A204.1 (cell line): ENCODE measurements at regions not wholly inside any gene's neighbourhood (a gene's known extent, or its start where the extent isn't known, plus 50 kb on each side); places are given as distances from the start of the nearest gene placed in this dataset.
"Not testable (repeated sequence)": the region's sequence is repeated elsewhere in the genome, so short reads cannot be mapped to it uniquely, and the experiment has no call there.

Experiments
- FAIRE-seq: peaks from 2 replicates; lab custom pipeline; 2012; peaks lifted over from hg19 to GRCh38; lab: Jason Lieb, UNC

DNA sequence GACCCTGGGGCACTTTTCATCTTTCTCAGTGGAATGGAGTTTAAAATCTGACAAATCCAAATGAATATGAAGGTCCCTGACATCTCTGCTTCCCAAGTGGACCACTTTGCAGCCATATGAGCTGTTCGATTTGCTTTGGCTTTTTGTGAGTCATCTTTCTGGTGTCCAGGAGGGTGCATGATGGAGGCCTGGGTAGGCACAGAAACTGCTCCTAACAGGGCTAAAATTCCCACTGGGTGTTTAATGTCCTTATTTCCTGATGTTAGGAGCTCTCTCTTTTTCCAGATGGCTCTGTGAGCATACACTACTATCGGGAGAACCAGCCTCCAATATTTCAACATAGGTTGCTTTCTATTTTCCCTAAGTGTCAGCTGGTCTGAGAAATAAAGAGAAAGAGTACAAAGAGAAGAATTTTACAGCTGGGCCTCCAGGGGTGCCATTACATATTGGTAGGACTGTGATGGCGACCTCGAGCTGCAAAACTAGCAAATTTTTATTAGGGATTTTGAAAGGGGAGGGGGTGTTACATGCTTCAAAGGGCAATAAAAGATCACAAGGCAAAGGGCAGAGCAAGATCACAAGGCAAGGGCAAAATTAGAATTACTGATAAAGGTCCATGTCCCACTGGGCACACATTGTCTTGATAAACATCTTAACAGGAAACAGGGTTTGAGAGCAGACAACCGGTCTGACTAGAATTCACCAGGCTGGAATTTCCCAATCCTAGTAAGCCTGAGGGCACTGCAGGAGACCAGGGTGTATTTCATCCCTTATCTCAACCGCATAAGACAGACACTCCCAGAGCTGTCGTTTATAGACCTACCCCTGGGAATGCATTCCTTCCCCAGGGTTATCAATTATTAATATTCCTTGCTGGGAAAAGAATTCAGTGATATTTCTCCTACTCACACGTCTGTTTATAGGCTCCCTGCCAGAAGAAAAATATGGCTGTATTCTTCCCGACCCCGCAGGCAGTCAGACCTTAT is 236.7 kb upstream of the SGCD start:
- not testable (repeated sequence) for FAIRE-seq

GRCh38 chr5:156093024-156093423 is 233.9 kb upstream of the SGCD start:
- FAIRE-seq: no peak

DNA sequence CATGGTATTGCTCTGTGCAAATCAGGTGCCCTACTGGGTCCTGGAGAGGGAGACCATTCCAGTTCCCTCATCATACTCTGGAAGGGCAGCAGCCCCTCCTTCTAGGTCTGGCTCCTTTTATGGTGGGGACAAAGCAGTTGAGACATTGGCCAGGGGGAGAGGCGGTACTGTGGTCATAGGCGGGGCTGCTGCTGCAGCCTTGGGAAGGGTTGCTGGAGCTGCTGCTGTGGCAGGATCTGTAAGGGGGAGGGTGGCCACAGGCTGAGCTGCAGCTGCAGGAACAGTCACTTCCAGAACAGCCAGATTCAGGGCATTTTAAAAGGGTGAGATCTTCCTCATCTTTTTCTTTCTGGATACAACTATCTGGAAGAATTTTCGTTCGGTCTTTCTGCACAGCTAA is 233.0 kb upstream of the SGCD start:
- no peak for FAIRE-seq

DNA sequence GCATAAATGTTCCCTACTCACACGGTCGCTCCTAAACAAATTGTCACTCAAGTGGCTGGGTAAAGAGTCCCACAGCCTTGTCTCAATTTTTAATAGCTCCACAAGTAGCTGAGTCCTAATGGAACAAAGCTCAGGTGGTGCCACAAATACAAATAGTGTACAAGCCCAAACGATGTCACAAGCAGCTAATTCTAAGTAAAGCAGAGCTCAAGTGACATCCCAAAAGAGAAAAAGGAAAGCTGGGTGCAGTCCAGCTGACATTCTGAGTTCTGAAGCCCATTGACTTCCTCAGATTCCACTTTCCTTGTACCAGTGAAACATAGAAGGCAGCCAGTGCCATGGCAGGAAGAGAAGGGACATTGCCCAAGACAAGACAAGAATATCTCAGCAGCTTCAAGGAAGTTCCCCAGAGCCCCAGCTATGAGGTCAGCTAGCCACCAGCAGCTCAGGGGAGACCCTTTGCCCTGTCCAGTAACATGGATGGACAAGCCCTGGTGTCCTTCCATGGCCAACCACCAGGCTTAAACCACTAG is 231.2 kb upstream of the SGCD start:
- FAIRE-seq: no peak

- no peak for FAIRE-seq
These were observed 230.7 kb upstream of the SGCD start for GRCh38 chr5:156096259-156096658.

DNA sequence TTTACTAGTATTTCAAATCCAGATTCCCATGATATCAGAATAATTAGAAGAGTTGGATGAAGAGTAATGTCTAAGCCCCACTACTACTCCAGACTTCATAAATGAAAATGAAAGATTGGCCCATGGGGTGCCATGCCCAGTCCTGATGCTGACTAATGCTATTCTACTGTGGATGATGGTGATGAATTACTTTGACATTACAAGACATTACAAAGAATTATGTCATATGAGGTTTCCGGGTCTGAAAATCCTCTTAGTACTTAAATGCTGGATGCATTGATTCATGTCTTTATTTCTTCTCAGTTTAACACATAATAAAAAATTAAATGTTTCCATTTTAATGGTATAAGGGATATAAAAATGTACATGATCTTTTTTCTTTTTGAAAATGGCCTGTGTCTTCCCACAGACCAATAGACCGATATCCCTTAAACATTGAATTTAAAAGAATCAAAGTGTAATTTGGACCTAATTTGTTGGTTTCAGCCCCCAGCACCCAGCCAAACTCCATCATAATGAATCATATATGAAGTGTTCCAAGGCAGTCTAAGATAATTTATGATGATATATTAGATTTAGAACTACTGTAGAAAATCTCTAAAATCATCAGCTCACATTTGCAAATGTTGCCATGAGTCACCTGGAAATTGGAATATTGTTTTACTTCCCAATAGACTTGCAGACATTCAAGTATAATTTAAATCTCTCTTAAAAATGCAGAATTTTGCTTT is 223.6 kb upstream of the SGCD start:
- FAIRE-seq: no peak

DNA sequence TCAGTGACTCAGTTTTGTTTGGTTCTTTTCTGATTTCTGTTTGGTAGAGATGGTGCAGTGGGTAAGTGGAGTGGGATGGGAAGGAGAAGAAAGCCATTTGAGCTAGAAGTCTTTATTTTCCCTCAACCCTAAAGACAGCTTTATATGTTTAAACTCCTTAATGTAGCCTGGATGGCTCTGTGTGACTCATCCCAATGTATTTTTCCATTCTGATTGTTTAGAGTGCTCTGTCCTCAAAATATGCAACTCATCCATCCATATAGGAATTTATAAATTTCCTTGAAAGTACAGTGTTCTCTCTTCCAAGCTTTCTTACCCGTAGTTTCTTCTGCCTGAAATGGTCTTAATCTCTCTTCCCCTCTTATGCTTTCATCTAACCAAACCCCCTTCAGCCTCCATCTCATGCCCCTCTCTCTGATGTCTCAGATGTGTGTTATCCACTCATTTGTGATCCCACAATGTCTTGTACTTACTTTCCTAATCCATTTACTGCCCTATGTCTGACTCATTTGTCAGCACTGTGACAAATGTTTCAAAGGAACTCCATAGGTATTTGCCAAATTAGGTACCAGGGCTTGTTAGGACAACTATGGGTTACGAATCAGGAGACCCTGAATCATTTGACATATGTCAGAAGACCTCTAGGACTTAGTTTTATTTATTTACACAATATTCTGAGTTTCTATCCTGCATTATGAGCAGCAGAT is 217.5 kb upstream of the SGCD start:
- no peak for FAIRE-seq

DNA sequence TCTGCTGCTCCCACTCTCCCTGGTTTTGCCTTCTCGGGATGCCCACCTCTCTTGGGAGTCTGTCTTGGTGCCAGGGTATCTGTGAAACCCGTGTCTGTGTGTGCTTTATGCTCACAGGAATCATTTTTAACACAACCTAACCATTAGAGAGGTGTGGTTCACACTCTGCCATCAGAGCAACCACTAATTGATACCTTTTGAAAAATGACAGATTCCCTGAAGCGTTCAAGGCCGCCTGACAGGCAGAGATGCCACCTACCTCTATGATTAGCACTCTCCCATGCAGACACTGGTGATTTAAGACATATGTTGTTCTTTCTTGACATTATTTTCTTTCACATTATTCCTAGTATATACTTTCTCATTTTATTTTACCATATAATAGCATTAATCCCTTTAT is 207.3 kb upstream of the SGCD start:
- FAIRE-seq: no peak

DNA sequence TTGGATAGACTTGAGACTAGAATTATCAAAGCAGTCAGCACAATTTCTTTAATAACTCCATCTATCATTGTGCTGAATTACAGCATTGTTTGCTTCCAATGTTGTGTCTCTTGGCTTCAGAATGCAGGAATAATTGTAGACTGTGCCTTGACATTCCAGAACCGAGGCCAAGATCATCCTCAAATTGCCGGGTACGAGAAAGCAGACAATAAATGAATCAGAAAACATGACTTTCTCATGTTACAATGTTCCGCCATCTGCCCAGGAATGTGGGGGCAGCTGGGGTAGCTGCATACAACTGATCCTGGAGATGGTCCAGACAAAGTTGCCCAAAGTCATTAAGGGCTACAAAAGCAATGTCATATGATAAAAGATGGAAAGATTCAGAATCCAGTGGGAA is 206.2 kb upstream of the SGCD start:
- FAIRE-seq: no peak

DNA sequence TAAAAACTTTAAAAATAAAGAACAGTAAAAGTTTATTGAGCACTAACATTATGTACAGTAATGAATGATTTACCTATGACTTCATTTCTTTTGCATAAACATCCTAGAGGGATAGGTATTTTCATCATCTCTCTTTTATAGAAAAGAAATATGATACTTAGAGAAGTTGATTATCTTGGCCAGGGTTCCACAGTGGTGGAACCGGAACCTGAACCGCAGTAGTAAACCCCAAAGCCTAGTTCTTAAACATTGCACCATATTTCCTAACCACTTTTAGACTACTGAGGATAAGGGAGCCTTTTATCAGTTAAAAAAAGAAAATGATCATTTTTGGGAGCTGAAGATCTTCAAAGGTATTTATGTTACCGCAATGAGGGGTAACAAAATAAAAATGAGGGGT is 205.7 kb upstream of the SGCD start:
- FAIRE-seq: no peak

GRCh38 chr5:156121882-156122281 is 205.1 kb upstream of the SGCD start:
- no peak for FAIRE-seq

DNA sequence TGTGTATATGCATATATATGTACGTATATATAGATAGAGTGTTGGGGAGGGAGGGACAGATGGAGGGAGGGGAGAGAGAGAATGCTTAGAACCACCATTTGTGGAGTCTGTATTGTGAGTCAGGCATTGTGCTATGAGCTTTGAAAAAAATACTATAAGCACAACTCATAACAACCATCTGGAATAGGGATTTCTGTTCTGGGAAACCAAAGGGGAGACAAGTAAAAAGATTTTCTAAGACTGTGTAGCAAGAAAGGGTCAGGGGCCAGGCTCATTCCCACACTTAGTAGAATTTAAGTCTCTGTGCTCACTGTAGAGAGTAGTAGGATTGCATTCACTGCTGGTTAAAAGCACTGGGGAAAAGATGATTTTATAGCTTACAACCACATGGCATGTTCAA is 202.3 kb upstream of the SGCD start:
- no peak for FAIRE-seq

DNA sequence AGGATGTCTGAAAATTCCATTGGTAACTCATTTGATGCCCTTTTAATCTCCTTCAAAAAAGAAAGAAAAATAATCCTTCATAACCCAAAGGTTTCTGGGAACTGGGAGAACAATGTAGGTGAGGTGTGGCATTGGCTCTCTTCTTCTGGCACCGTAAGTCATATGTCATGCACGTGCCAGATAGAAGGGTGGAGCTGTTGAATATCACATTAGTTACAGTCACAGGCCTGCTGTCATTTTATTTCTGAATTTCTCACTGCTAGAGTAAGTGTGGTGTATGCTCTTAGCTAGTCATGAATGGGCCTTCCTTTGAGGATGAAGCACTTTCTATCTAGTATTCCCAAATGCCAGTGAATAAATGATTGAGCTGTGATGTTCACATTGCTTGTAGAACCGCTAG is 201.8 kb upstream of the SGCD start:
- FAIRE-seq: no peak

- no peak for FAIRE-seq
These were observed 200.2 kb upstream of the SGCD start for GRCh38 chr5:156126716-156127115.

- no peak for FAIRE-seq
These were observed 198.9 kb upstream of the SGCD start for GRCh38 chr5:156128026-156128425.

GRCh38 chr5:156134216-156134615 is 192.7 kb upstream of the SGCD start:
- no peak for FAIRE-seq

DNA sequence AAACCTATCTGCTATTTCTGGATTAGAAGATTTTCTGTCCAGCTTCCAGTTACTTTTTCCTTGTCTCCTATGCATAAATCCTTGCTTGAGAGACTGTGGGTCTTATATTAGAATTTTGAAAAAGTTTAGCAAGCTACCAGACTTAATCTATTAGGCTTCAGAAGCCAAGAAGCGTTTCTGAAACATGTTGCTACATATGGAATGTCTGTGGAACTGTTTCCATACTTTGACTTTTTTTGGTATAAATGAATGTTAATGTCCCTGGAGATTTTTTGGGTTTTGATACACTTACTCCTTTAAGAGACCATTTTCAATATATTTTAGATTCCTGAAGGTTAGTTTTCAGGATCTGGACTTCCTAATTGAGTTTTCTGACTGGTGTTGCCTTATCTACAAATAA is 191.4 kb upstream of the SGCD start:
- FAIRE-seq: no peak

DNA sequence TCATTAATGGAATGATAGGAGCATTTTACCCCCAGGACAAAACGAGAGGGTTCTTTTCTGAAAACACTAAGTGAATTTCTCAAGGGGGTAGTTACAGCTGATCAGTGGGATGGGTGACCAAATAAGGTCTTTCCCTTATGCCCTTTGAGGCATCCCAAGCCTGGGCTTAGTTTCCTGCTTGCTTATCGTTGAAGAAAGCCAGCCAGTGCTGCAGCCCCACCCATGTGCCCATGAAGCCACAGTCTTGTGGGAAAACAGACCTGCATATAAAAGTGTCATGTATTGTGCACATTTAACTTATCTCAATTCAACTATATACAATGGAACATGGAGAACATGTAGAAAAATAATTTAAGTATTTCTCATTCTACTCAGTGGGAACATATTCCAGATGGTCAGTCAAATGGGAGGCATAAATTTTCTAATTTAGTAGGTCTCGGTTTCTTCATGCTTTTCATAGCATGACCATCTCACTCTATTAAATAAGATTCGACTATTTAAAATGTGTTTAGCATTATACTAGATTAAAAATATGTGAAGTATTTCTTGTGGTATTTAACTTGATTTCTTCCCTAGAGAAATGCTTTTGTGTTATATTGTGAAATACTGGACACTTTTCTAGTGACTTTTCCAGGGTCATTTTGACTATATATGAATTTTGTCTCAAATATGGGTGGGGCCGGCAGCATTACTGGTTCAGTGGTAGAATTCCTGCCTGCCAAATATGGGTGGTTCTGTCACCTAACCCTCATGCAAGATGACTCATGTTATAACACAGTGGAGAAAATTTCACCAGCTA is 189.7 kb upstream of the SGCD start:
- FAIRE-seq: no peak

DNA sequence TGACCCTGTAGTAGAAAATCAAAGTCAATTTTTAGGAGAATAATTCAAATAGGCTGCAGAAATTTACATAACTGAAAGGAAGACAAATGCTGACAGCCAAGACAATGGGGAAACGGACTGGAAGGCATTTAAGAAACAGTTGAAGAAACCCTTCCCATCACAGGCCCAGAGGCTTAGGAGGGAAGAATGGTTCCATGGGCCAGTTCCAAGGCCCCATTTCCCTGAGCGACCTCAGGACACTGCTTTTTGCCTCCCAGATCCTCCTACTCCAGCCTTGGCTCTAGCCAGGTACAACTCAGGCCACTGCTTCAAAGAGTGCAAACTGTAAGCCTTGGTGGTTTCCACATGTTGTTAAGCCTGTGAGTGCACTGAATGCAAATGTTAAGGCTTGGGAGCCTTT is 184.1 kb upstream of the SGCD start:
- no peak for FAIRE-seq

DNA sequence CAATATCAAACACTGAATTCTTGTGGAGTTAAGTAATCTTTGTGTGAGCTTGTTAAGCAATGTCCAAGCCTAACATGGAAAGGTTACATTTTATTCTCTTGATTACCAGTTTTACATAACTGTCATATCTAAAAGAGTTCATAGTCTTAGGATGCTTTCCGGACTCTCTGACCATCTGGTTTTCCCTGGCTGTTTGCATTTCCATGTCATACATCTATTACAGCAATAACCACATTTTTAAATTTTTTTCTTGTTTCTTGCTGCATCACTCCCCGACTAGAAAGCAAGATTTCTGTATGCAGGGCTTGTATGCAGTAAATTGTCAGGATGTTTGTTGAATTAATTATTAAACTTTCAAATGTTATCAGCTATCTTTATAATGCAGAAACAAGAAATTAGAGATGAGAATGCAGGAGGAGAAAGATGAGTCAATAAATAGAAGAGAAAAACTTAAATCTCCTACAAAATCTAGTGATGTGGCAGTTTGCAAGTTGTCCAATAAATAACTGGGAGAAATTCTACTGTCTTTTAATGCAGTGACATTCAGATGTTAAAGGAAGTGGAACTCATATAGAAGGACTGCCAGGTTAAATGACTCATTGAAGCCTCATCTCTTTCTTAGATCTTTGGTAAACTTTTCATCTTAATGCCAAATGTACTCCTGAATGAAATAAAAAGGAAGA is 179.6 kb upstream of the SGCD start:
- FAIRE-seq: no peak

- no peak for FAIRE-seq
These were observed 179.0 kb upstream of the SGCD start for GRCh38 chr5:156147944-156148285.
